Ascending aorta (tissue), 2 donors: ENCODE measurements at regions not wholly inside any gene's neighbourhood (a gene's known extent, or its start where the extent isn't known, plus 50 kb on each side); places are given as distances from the start of the nearest gene placed in this dataset.

ENCODE experiments used
- DNase-seq, 2 donors: peaks; one replicate each; pipeline ENCODE4 v3.0.0-alpha.2; 2019; ENCODE audit warnings: low spot score in 2 of 2
- H3K27ac ChIP-seq, 2 donors: fragments of 200-600 bp; sonication (generic); one replicate each; pipeline ENCODE4 v1.5.1; 2016 to 2017; ENCODE audit warnings: mild to moderate bottlenecking in 1 of 2
- H3K27me3 ChIP-seq: fragments of 200-600 bp; sonication (generic); one replicate; pipeline ENCODE4 v1.5.1; 2017
- H3K36me3 ChIP-seq, 2 donors: fragments of 200-600 bp; sonication (generic); one replicate each; pipeline ENCODE4 v1.5.1; 2016
- H3K4me1 ChIP-seq, 2 donors: fragments of 200-600 bp; sonication (generic); one replicate each; pipeline ENCODE4 v1.5.1; 2016 to 2017; ENCODE audit warnings: mild to moderate bottlenecking in 1 of 2
- H3K4me3 ChIP-seq, 2 donors: fragments of 200-600 bp; sonication (generic); one replicate each; pipeline ENCODE4 v1.5.1; 2016 to 2017; ENCODE audit warnings: mild to moderate bottlenecking in 1 of 2
- H3K9me3 ChIP-seq, 2 donors: fragments of 200-600 bp; sonication (generic); one replicate each; pipeline ENCODE4 v1.5.1; 2016
- intact Hi-C: fragments of 100-400 bp; cut with DNase I; formaldehyde crosslinking; loops from one replicate; pipeline ENCODE4 v1.15.1; 2023
- TF ChIP-seq, protein P1 (sequence below), 3 experiments: fragments of 200-600 bp in 2 of 3; fragments of 450-650 bp in 1 of 3; sonication (generic) in 2 of 3; IDR thresholded peaks; one replicate each; pipeline ENCODE4 v1.5.1; 2016 to 2019; ENCODE audit warnings: antibody characterized with exemption in 3 of 3, mild to moderate bottlenecking in 1 of 3, moderate library complexity in 1 of 3

DNA sequence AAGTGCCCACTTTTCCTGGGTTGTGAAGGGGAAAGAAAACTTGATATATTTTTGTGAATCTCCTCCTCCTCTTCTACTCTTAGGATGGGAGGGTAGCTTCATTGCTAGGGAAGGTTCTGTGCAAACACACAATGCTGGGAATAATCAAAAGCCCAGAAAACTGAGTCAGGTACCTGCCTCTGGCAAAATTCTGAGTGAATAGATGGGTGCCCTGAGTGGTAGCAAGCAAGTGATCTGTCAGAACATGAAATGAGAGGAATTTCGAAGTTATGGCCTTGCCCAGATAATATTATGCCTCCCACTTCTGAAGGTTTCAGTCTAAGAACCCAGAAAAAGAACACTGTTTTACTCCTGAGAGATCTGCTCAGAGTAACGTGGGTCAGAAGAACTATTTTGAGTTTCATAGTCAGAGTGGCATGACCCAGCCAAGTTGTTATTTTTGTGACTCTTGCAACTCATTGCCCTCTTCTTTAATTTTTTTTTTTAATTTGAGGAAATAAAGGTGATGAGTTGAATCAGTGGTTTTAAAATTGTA is 158.3 kb downstream of the BMP2 start:
- H3K27me3 ChIP-seq, result no peaks in the 10 kb centered on the region
- intact Hi-C loops, result no loop called here
- no peak overlapping the region for H3K27ac ChIP-seq
- TF ChIP-seq, protein P1, sequence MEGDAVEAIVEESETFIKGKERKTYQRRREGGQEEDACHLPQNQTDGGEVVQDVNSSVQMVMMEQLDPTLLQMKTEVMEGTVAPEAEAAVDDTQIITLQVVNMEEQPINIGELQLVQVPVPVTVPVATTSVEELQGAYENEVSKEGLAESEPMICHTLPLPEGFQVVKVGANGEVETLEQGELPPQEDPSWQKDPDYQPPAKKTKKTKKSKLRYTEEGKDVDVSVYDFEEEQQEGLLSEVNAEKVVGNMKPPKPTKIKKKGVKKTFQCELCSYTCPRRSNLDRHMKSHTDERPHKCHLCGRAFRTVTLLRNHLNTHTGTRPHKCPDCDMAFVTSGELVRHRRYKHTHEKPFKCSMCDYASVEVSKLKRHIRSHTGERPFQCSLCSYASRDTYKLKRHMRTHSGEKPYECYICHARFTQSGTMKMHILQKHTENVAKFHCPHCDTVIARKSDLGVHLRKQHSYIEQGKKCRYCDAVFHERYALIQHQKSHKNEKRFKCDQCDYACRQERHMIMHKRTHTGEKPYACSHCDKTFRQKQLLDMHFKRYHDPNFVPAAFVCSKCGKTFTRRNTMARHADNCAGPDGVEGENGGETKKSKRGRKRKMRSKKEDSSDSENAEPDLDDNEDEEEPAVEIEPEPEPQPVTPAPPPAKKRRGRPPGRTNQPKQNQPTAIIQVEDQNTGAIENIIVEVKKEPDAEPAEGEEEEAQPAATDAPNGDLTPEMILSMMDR (IDR thresholded peaks at IDR 0.05), result no peak
- H3K4me3 ChIP-seq, result no peak overlapping the region
- no peaks in the 10 kb centered on the region for H3K36me3 ChIP-seq
- no peak for DNase-seq
- H3K9me3 ChIP-seq, result no peaks in the 10 kb centered on the region
- H3K4me1 ChIP-seq, result no peaks in the 10 kb centered on the region

GRCh38 chr20:6940048-6940447 is 172.6 kb downstream of the BMP2 start:
- Histone ChIP-seq H3K4me3 (no peak overlapping the region), H3K27me3 (no peaks in the 10 kb centered on the region), H3K36me3 (no peaks in the 10 kb centered on the region), H3K27ac (no peak overlapping the region), H3K4me1 (no peaks in the 10 kb centered on the region), H3K9me3 (no peaks in the 10 kb centered on the region)
- TF ChIP-seq, protein P1 (IDR thresholded peaks at IDR 0.05), result peak in 1 of 3 experiments; percentile 8
- intact Hi-C loops, result no loop called here
- DNase-seq, result no peak

DNA sequence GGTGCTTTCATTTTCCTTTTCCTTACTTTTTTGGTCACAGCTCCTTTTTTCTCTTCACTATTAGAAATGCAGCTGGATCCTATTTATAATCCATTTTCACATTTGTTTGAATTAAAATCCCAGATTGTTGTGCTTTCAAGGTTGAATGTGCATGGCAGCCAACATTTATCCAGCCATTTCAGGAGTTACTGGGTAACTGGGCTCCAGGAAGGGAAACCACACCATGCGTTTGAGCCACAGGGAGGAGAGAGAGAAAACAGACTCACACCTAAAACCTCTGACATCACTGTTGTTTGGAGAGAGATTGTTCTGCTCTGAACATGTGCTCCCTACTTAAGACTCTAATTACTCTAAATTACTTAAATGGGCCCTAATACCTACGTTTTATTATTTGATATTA is 173.4 kb downstream of the BMP2 start:
- no peaks in the 10 kb centered on the region for H3K9me3 ChIP-seq
- H3K4me3 ChIP-seq, result no peak overlapping the region
- no peaks in the 10 kb centered on the region for H3K27me3 ChIP-seq
- TF ChIP-seq, protein P1 (IDR thresholded peaks at IDR 0.05), result no peak
- H3K36me3 ChIP-seq, result no peaks in the 10 kb centered on the region
- H3K4me1 ChIP-seq, result no peaks in the 10 kb centered on the region
- no peak overlapping the region for H3K27ac ChIP-seq
- intact Hi-C loops, result no loop called here
- no peak for DNase-seq

- H3K27ac ChIP-seq, result no peak overlapping the region
- H3K36me3 ChIP-seq, result no peaks in the 10 kb centered on the region
- no peaks in the 10 kb centered on the region for H3K27me3 ChIP-seq
- no peak overlapping the region for H3K4me3 ChIP-seq
- H3K9me3 ChIP-seq, result no peaks in the 10 kb centered on the region
- no peaks in the 10 kb centered on the region for H3K4me1 ChIP-seq
- DNase-seq, result no peak
- intact Hi-C loops, result no loop called here
- TF ChIP-seq, protein P1 (IDR thresholded peaks at IDR 0.05), result no peak
Observed at GRCh38 chr20:6941571-6941970, 174.1 kb downstream of the BMP2 start.

GRCh38 chr20:6942266-6942665 is 174.8 kb downstream of the BMP2 start:
- Histone ChIP-seq H3K4me3 (no peak overlapping the region), H3K4me1 (no peaks in the 10 kb centered on the region), H3K27me3 (no peaks in the 10 kb centered on the region), H3K36me3 (no peaks in the 10 kb centered on the region), H3K27ac (no peak overlapping the region), H3K9me3 (no peaks in the 10 kb centered on the region)
- DNase-seq, result no peak
- TF ChIP-seq, protein P1 (IDR thresholded peaks at IDR 0.05), result no peak
- intact Hi-C loops, result no loop called here

GRCh38 chr20:6944292-6944691 is 176.8 kb downstream of the BMP2 start:
- H3K4me3 ChIP-seq, result no peak overlapping the region
- no peak for DNase-seq
- no peaks in the 10 kb centered on the region for H3K4me1 ChIP-seq
- no peaks in the 10 kb centered on the region for H3K27me3 ChIP-seq
- no peaks in the 10 kb centered on the region for H3K36me3 ChIP-seq
- TF ChIP-seq, protein P1 (IDR thresholded peaks at IDR 0.05), result no peak
- intact Hi-C loops, result no loop called here
- H3K9me3 ChIP-seq, result no peaks in the 10 kb centered on the region
- no peak overlapping the region for H3K27ac ChIP-seq
